Esophagus muscularis mucosa (tissue), 4 donors: ENCODE measurements at regions not wholly inside any gene's neighbourhood (a gene's known extent, or its start where the extent isn't known, plus 50 kb on each side); places are given as distances from the start of the nearest gene placed in this dataset.

ENCODE experiments used
- EP300 ChIP-seq: sonication (generic); formaldehyde crosslinking; IDR thresholded peaks from one replicate; pipeline ENCODE4 v1.6.1; 2017; ENCODE audit warnings: antibody characterized with exemption
- POLR2A ChIP-seq: fragments of 450-650 bp; IDR thresholded peaks from one replicate; pipeline ENCODE4 v1.6.1; 2017; ENCODE audit warnings: antibody characterized with exemption, moderate library complexity, mild to moderate bottlenecking, low read depth
- POLR2AphosphoS5 ChIP-seq, 2 donors: sonication (generic); formaldehyde crosslinking; IDR thresholded peaks; one replicate each; pipeline ENCODE4 v1.6.1; 2017; ENCODE audit warnings: antibody characterized with exemption in 2 of 2
- TF ChIP-seq, protein P1 (sequence below), 3 experiments: fragments of 200-600 bp in 2 of 3; fragments of 450-650 bp in 1 of 3; sonication (generic) in 2 of 3; IDR thresholded peaks; one replicate each; pipeline ENCODE4 v1.5.1; 2017 to 2019; ENCODE audit warnings: antibody characterized with exemption in 3 of 3, mild to moderate bottlenecking in 2 of 3, moderate library complexity in 1 of 3

DNA sequence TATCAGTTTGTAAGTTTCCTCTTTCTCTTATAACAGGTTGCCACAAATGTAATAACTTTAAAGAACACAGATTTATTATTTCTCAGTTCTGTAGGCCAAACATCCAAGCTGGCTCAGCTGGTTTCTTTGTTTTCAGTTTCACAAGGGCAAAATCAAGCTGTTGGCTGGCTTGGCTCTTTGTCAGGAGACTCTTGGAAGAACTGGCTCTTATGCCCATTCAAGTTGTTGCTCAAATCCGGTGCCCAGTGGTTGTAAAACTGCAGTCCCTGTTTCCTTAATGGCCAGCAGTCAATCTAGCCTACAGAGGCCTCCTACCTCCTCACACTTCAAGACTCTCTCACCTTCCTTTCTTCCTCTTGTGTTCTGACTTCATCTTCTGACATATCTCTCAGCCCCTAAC lies 1171.0 kb downstream of the MRPL39 start:
- TF ChIP-seq, protein P1, sequence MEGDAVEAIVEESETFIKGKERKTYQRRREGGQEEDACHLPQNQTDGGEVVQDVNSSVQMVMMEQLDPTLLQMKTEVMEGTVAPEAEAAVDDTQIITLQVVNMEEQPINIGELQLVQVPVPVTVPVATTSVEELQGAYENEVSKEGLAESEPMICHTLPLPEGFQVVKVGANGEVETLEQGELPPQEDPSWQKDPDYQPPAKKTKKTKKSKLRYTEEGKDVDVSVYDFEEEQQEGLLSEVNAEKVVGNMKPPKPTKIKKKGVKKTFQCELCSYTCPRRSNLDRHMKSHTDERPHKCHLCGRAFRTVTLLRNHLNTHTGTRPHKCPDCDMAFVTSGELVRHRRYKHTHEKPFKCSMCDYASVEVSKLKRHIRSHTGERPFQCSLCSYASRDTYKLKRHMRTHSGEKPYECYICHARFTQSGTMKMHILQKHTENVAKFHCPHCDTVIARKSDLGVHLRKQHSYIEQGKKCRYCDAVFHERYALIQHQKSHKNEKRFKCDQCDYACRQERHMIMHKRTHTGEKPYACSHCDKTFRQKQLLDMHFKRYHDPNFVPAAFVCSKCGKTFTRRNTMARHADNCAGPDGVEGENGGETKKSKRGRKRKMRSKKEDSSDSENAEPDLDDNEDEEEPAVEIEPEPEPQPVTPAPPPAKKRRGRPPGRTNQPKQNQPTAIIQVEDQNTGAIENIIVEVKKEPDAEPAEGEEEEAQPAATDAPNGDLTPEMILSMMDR (IDR thresholded peaks at IDR 0.05) = no peak
- TF ChIP-seq EP300 (no peak), POLR2AphosphoS5 (IDR thresholded peaks at IDR 0.05) (no peak), POLR2A (no peak)
